ENCODE measurements at regions not wholly inside any gene's neighbourhood (a gene's known extent, or its start where the extent isn't known, plus 50 kb on each side); places are given as distances from the start of the nearest gene placed in this dataset.

GRCh38 chr2:76160670-76161069 is 450.0 kb upstream of the GCFC2 start:
- TF ChIP-seq TCF7L2 (IDR thresholded peaks at IDR 0.05; ENCODE audit: borderline replicate concordance, extremely low read depth, insufficient read depth, insufficient read length) (no peak), POLR2A (IDR thresholded peaks at IDR 0.05; ENCODE audit: borderline replicate concordance, extremely low read depth, insufficient read depth, insufficient read length) (no peak), POLR2AphosphoS5 (IDR thresholded peaks at IDR 0.05; ENCODE audit: low read depth, low read length) (no peak), CTCF (IDR thresholded peaks at IDR 0.05 in 2 of 3, conservative IDR thresholded peaks at IDR 0.05 in 1 of 3; ENCODE audit: borderline replicate concordance in 1 of 3, insufficient read depth in 1 of 3, low read depth in 2 of 3, low read length in 2 of 3) (no peak)
